ENCODE measurements at regions not wholly inside any gene's neighbourhood (a gene's known extent, or its start where the extent isn't known, plus 50 kb on each side); places are given as distances from the start of the nearest gene placed in this dataset.

- intact Hi-C loops (cut with DNase I) = no loop called here
- Histone ChIP-seq H3K4me1 (no peaks in the 10 kb centered on the region), H3K27ac (no peak overlapping the region), H3K36me3 (ENCODE audit: insufficient read depth in 1 of 2, low read depth in 1 of 2) (no peaks in the 10 kb centered on the region), H3K27me3 (ENCODE audit: insufficient read depth in 3 of 3, low read length in 2 of 3) (peaks cover 0 to 45% (median 7%) of the 10 kb centered on the region in 3 donors), H3K4me3 (no peak overlapping the region), H3K9me3 (no peaks in the 10 kb centered on the region)
- ATAC-seq = no peak
- DNase-seq = no peak
- 89 to 92% (median 90%) methylated on average over 17 of the region's 17 CpGs for WGBS, 3 donors
- no peak for TF ChIP-seq CTCF (IDR thresholded peaks at IDR 0.05)
Observed at GRCh38 chr11:70744396-70745185, 346.3 kb downstream of the CTTN start.

- Histone ChIP-seq H3K36me3 (ENCODE audit: insufficient read depth in 1 of 2, low read depth in 1 of 2) (no peaks in the 10 kb centered on the region), H3K4me3 (no peak overlapping the region), H3K4me1 (no peaks in the 10 kb centered on the region), H3K27me3 (ENCODE audit: insufficient read depth in 3 of 3, low read length in 2 of 3) (peaks cover 0 to 43% (median 7%) of the 10 kb centered on the region in 3 donors), H3K9me3 (peaks cover 2% of the 10 kb centered on the region), H3K27ac (no peak overlapping the region)
- DNase-seq (no peak), ATAC-seq (no peak)
- WGBS, 3 donors = 82 to 89% (median 84%) methylated on average over 11 of the region's 11 CpGs
- no peak for TF ChIP-seq CTCF (IDR thresholded peaks at IDR 0.05)
- intact Hi-C loops (cut with DNase I) = no loop called here
Observed at GRCh38 chr11:70745451-70745850, 347.1 kb downstream of the CTTN start.

GRCh38 chr11:70745941-70746340 is 347.6 kb downstream of the CTTN start:
- Histone ChIP-seq H3K4me3 (no peak overlapping the region), H3K27me3 (ENCODE audit: insufficient read depth in 3 of 3, low read length in 2 of 3) (peaks cover 0 to 39% (median 7%) of the 10 kb centered on the region in 3 donors), H3K27ac (no peak overlapping the region), H3K4me1 (no peaks in the 10 kb centered on the region), H3K9me3 (peaks cover 7% of the 10 kb centered on the region), H3K36me3 (ENCODE audit: insufficient read depth in 1 of 2, low read depth in 1 of 2) (no peaks in the 10 kb centered on the region)
- intact Hi-C loops (cut with DNase I) = no loop called here
- 76 to 88% (median 85%) methylated on average over 8 of the region's 8 CpGs for WGBS, 3 donors
- DNase-seq = no peak
- no peak for ATAC-seq
- no peak for TF ChIP-seq CTCF (IDR thresholded peaks at IDR 0.05)

- intact Hi-C loops (cut with DNase I) = no loop called here
- H3K4me3 ChIP-seq = no peak overlapping the region
- no peaks in the 10 kb centered on the region for H3K4me1 ChIP-seq
- H3K36me3 ChIP-seq (ENCODE audit: insufficient read depth in 1 of 2, low read depth in 1 of 2) = no peaks in the 10 kb centered on the region
- no peak overlapping the region for H3K27ac ChIP-seq
- TF ChIP-seq CTCF (IDR thresholded peaks at IDR 0.05) = no peak
- WGBS, 3 donors = 80 to 88% (median 84%) methylated on average over 11 of the region's 11 CpGs
- peaks cover 0 to 37% (median 7%) of the 10 kb centered on the region in 3 donors for H3K27me3 ChIP-seq (ENCODE audit: insufficient read depth in 3 of 3, low read length in 2 of 3)
- ATAC-seq = no peak
- no peak for DNase-seq
- peaks cover 11% of the 10 kb centered on the region for H3K9me3 ChIP-seq
Observed at GRCh38 chr11:70746351-70746750, 348.0 kb downstream of the CTTN start.

- Histone ChIP-seq H3K9me3 (peaks cover 11% of the 10 kb centered on the region), H3K27me3 (ENCODE audit: insufficient read depth in 3 of 3, low read length in 2 of 3) (peaks cover 0 to 27% (median 7%) of the 10 kb centered on the region in 3 donors), H3K4me1 (no peaks in the 10 kb centered on the region), H3K4me3 (no peak overlapping the region), H3K27ac (no peak overlapping the region), H3K36me3 (ENCODE audit: insufficient read depth in 1 of 2, low read depth in 1 of 2) (no peaks in the 10 kb centered on the region)
- no peak for TF ChIP-seq CTCF (IDR thresholded peaks at IDR 0.05)
- DNase-seq (no peak), ATAC-seq (no peak)
- 25 to 35% (median 33%) methylated on average over 4 of the region's 4 CpGs for WGBS, 3 donors
- intact Hi-C loops (cut with DNase I) = no loop called here
Observed at GRCh38 chr11:70747285-70747684, 349.0 kb downstream of the CTTN start.
